H1 (cell line): ENCODE measurements at regions not wholly inside any gene's neighbourhood (a gene's known extent, or its start where the extent isn't known, plus 50 kb on each side); places are given as distances from the start of the nearest gene placed in this dataset.
"Not testable (repeated sequence)": the region's sequence is repeated elsewhere in the genome, so short reads cannot be mapped to it uniquely, and the experiment has no call there.

Experiments
- CTCF ChIA-PET: fragments of 300-600 bp; sonication (Branson Sonifier 250); formaldehyde crosslinking; loops from one replicate; lab custom pipeline; 2021; ENCODE audit not compliant: partially characterized antibody; lab: Charles Lee
- POLR2A ChIA-PET: fragments of 300-600 bp; sonication (Branson Sonifier 250); formaldehyde crosslinking; loops from one replicate; lab custom pipeline; 2021; ENCODE audit warnings: inconsistent platforms; ENCODE audit not compliant: partially characterized antibody; lab: Charles Lee
- DNase-seq, 2 experiments: peaks; one replicate each; pipeline versions ENCODE4 v3.0.0 to v3.0.0-alpha.2; 2010 to 2022; ENCODE audit warnings: low spot score in 2 of 2, low read depth in 1 of 2, mixed read lengths in 1 of 2
- FAIRE-seq: peaks from 2 replicates; lab custom pipeline; 2011; peaks lifted over from hg19 to GRCh38; lab: Jason Lieb, UNC
- H2AFZ ChIP-seq: 2 replicates; pipeline ENCODE4 v1.8.1; 2012; ENCODE audit warnings: low read length, inconsistent platforms
- H2AK5ac ChIP-seq: 2 replicates; pipeline ENCODE4 v1.6.1; 2013; ENCODE audit warnings: low read depth, low read length
- H2BK120ac ChIP-seq: replicated peaks from 2 replicates; pipeline ENCODE3; 2013; ENCODE audit warnings: low read depth, low read length, inconsistent platforms
- H2BK12ac ChIP-seq: 2 replicates; pipeline ENCODE4 v1.6.1; 2013; ENCODE audit warnings: low read depth, low read length
- H2BK15ac ChIP-seq: 2 replicates; pipeline ENCODE4 v1.6.1; 2013; ENCODE audit warnings: low read length
- H2BK20ac ChIP-seq: 2 replicates; pipeline ENCODE4 v1.6.1; 2013; ENCODE audit warnings: low read length
- H2BK5ac ChIP-seq: 2 replicates; pipeline ENCODE4 v1.6.1; 2013; ENCODE audit warnings: low read depth, low read length
- H3K14ac ChIP-seq: 2 replicates; pipeline ENCODE4 v1.6.1; 2013; ENCODE audit warnings: inconsistent platforms; ENCODE audit not compliant: insufficient read length
- H3K18ac ChIP-seq: 2 replicates; pipeline ENCODE4 v1.6.1; 2013; ENCODE audit warnings: low read length; ENCODE audit errors: extremely low read depth
- H3K23ac ChIP-seq: 2 replicates; pipeline ENCODE4 v1.6.1; 2013; ENCODE audit warnings: inconsistent platforms; ENCODE audit not compliant: insufficient read length
- H3K23me2 ChIP-seq: 2 replicates; pipeline ENCODE4 v1.6.1; 2013; ENCODE audit warnings: low read depth, low read length
- H3K27ac ChIP-seq: 2 replicates; pipeline ENCODE4 v1.6.1; 2011; ENCODE audit warnings: low read depth, low read length, inconsistent platforms
- H3K27me3 ChIP-seq, 4 experiments: replicated peaks in 1 of 4; 1 replicate in 1 of 4; 2 replicates in 3 of 4; pipeline versions ENCODE4 v1.6.1 to v1.8.1; 2011 to 2013; ENCODE audit warnings: low read length in 3 of 4, mild to moderate bottlenecking in 3 of 4, inconsistent platforms in 2 of 4, mixed read lengths in 2 of 4, moderate library complexity in 1 of 4; ENCODE audit not compliant: control insufficient read depth in 3 of 4, insufficient read depth in 3 of 4; ENCODE audit errors: extremely low read depth in 1 of 4
- H3K36me3 ChIP-seq, 4 experiments: 2 replicates each; pipeline versions ENCODE4 v1.6.1 to v1.8.1; 2011 to 2013; ENCODE audit warnings: mild to moderate bottlenecking in 4 of 4, low read length in 3 of 4, moderate library complexity in 2 of 4, control low read depth in 1 of 4, inconsistent platforms in 1 of 4; ENCODE audit not compliant: insufficient read depth in 4 of 4, control insufficient read depth in 2 of 4
- H3K4ac ChIP-seq: replicated peaks from 2 replicates; pipeline ENCODE3; 2013; ENCODE audit warnings: low read length, low read depth, mixed read lengths, inconsistent platforms; ENCODE audit not compliant: insufficient read length
- H3K4me1 ChIP-seq, 4 experiments: replicated peaks in 1 of 4; 1 replicate in 1 of 4; 2 replicates in 3 of 4; pipeline versions ENCODE4 v1.6.1 to v1.8.1; 2011 to 2013; ENCODE audit warnings: low read length in 3 of 4, inconsistent platforms in 2 of 4, mixed read lengths in 1 of 4; ENCODE audit not compliant: insufficient read depth in 4 of 4, control insufficient read depth in 3 of 4
- H3K4me2 ChIP-seq, 2 experiments: 2 replicates each; pipeline versions ENCODE4 v1.6.1 to v1.8.1; 2011 to 2013; ENCODE audit warnings: low read depth in 2 of 2, low read length in 2 of 2, control low read depth in 1 of 2, inconsistent platforms in 1 of 2, mild to moderate bottlenecking in 1 of 2; ENCODE audit not compliant: insufficient read depth in 1 of 2
- H3K4me3 ChIP-seq, 4 experiments: fragments of 200-600, 300-600 bp in 1 of 4; sonication (generic), shearing (Covaris generic), sonication (Bioruptor Twin) in 1 of 4; 2 replicates each; pipeline versions ENCODE4 v1.5.1 to v1.8.1; 2011 to 2016; ENCODE audit warnings: low read length in 4 of 4, low read depth in 3 of 4, control low read depth in 2 of 4, inconsistent platforms in 2 of 4, mild to moderate bottlenecking in 2 of 4, mixed read lengths in 1 of 4, moderate library complexity in 1 of 4; ENCODE audit not compliant: insufficient read depth in 2 of 4; ENCODE audit errors: extremely low read depth in 1 of 4
- H3K56ac ChIP-seq: replicated peaks from 2 replicates; pipeline ENCODE3; 2013; ENCODE audit warnings: low read depth, mild to moderate bottlenecking, mixed read lengths, low read length, inconsistent platforms; ENCODE audit not compliant: insufficient read length
- H3K79me1 ChIP-seq: 2 replicates; pipeline ENCODE4 v1.6.1; 2013; ENCODE audit warnings: low read depth, low read length, control low read depth
- H3K79me2 ChIP-seq, 2 experiments: 2 replicates each; pipeline versions ENCODE4 v1.6.1 to v1.8.1; 2012 to 2013; ENCODE audit warnings: low read length in 2 of 2, mild to moderate bottlenecking in 2 of 2, inconsistent platforms in 1 of 2; ENCODE audit not compliant: insufficient read depth in 2 of 2, control insufficient read depth in 1 of 2
- H3K9ac ChIP-seq, 4 experiments: replicated peaks in 1 of 4; 1 replicate in 1 of 4; 2 replicates in 3 of 4; pipeline versions ENCODE4 v1.6.1 to v1.8.1; 2011 to 2013; ENCODE audit warnings: low read depth in 3 of 4, low read length in 3 of 4, control low read depth in 2 of 4, mild to moderate bottlenecking in 2 of 4, moderate library complexity in 2 of 4, inconsistent platforms in 1 of 4; ENCODE audit errors: extremely low read depth in 1 of 4
- H3K9me3 ChIP-seq, 2 experiments: 2 replicates each; pipeline versions ENCODE4 v1.6.1 to v1.8.1; 2012 to 2013; ENCODE audit warnings: mild to moderate bottlenecking in 2 of 2, moderate library complexity in 2 of 2, control low read depth in 1 of 2, inconsistent platforms in 1 of 2, low read depth in 1 of 2, low read length in 1 of 2, mixed read lengths in 1 of 2; ENCODE audit not compliant: insufficient read depth in 2 of 2
- H4K20me1 ChIP-seq, 2 experiments: replicated peaks in 1 of 2; 2 replicates each; pipeline versions ENCODE3 to v1.8.1; 2011 to 2013; ENCODE audit warnings: inconsistent platforms in 2 of 2, low read length in 2 of 2, mild to moderate bottlenecking in 1 of 2; ENCODE audit not compliant: insufficient read depth in 2 of 2, control insufficient read depth in 1 of 2
- H4K5ac ChIP-seq: 2 replicates; pipeline ENCODE4 v1.6.1; 2013; ENCODE audit warnings: low read length, low read depth, mixed read lengths, inconsistent platforms; ENCODE audit not compliant: insufficient read length
- H4K8ac ChIP-seq: 2 replicates; pipeline ENCODE4 v1.8.0; 2013; ENCODE audit warnings: mild to moderate bottlenecking, moderate library complexity, low read length, inconsistent platforms; ENCODE audit not compliant: insufficient read depth; ENCODE audit errors: extremely low read depth
- H4K91ac ChIP-seq: replicated peaks from 2 replicates; pipeline ENCODE3; 2013; ENCODE audit warnings: low read length, mixed read lengths, inconsistent platforms; ENCODE audit not compliant: insufficient read length
- WGBS, 2 experiments: shearing (Covaris generic) in 1 of 2; methylation state at CpG; one replicate each; pipeline versions ENCODE4 v1.1.6 to v1.1.7; 2013 to 2015; ENCODE audit warnings: low lambda C conversion rate in 2 of 2, mixed read lengths in 2 of 2, inconsistent platforms in 1 of 2, low coverage in 1 of 2, missing lambda C conversion rate in 1 of 2; ENCODE audit not compliant: insufficient replicate concordance in 2 of 2, insufficient coverage in 1 of 2, insufficient read length in 1 of 2; ENCODE audit errors: extremely low coverage in 1 of 2, missing lambda C conversion rate in 1 of 2; 5-methylcytosine and 5-hydroxymethylcytosine counted together

GRCh38 chr4:125605926-125606325 lies 291.2 kb downstream of the FAT4 start:
- H3K79me2 ChIP-seq, H2BK15ac ChIP-seq, H3K4me1 ChIP-seq, H3K4ac ChIP-seq, H4K91ac ChIP-seq, H3K9me3 ChIP-seq, H2BK120ac ChIP-seq, H3K27ac ChIP-seq, H3K4me2 ChIP-seq, H3K23ac ChIP-seq, H3K14ac ChIP-seq, H3K9ac ChIP-seq, H3K36me3 ChIP-seq, FAIRE-seq, POLR2A ChIA-PET, H3K56ac ChIP-seq, H4K8ac ChIP-seq, H4K20me1 ChIP-seq, H2BK5ac ChIP-seq, CTCF ChIA-PET, H2AFZ ChIP-seq, H3K4me3 ChIP-seq, H2BK12ac ChIP-seq, H3K23me2 ChIP-seq, H3K18ac ChIP-seq, H4K5ac ChIP-seq, H2BK20ac ChIP-seq, H3K27me3 ChIP-seq, DNase-seq, H2AK5ac ChIP-seq, H3K79me1 ChIP-seq: not testable (repeated sequence)
- WGBS, 2 experiments = 94% methylated on average over 2 of the region's 2 CpGs; no CpG with 5 or more reads in 1 of the 2 experiments
